IMR-90 (cell line): ENCODE measurements at regions not wholly inside any gene's neighbourhood (a gene's known extent, or its start where the extent isn't known, plus 50 kb on each side); places are given as distances from the start of the nearest gene placed in this dataset.

Experiments
- BHLHE40 ChIP-seq: fragments of 150-350 bp; IDR thresholded peaks from 2 replicates; pipeline ENCODE4 v1.6.1; 2016; ENCODE audit warnings: mild to moderate bottlenecking, low read depth, low read length
- CHD1 ChIP-seq: IDR thresholded peaks from 2 replicates; pipeline ENCODE4 v1.6.1; 2012; ENCODE audit warnings: low read depth, low read length, improper control_type of control experiment
- MAFK ChIP-seq: IDR thresholded peaks from 2 replicates; pipeline ENCODE4 v1.6.1; 2012; ENCODE audit warnings: low read depth, low read length, improper control_type of control experiment
- MAZ ChIP-seq: IDR thresholded peaks from 2 replicates; pipeline ENCODE4 v1.6.1; 2012; ENCODE audit warnings: low read depth, mild to moderate bottlenecking, low read length, improper control_type of control experiment, moderate library complexity, borderline replicate concordance
- MXI1 ChIP-seq: IDR thresholded peaks from 2 replicates; pipeline ENCODE4 v1.6.1; 2012; ENCODE audit warnings: low read depth, mild to moderate bottlenecking, low read length, moderate library complexity, borderline replicate concordance
- POLR2A ChIP-seq: IDR thresholded peaks from 2 replicates; pipeline ENCODE4 v1.6.1; 2012; ENCODE audit warnings: mild to moderate bottlenecking, low read depth, low read length
- RAD21 ChIP-seq: IDR thresholded peaks from 2 replicates; pipeline ENCODE4 v1.6.1; 2012; ENCODE audit warnings: low read length, improper control_type of control experiment
- RCOR1 ChIP-seq: IDR thresholded peaks from 2 replicates; pipeline ENCODE4 v1.6.1; 2012; ENCODE audit warnings: mild to moderate bottlenecking, low read length, improper control_type of control experiment; ENCODE audit not compliant: insufficient replicate concordance
- RFX5 ChIP-seq: IDR thresholded peaks from 2 replicates; pipeline ENCODE4 v1.8.0; 2012; ENCODE audit warnings: low read depth, mild to moderate bottlenecking, low read length, moderate library complexity
- SMC3 ChIP-seq: fragments of 150-350 bp; IDR thresholded peaks from 2 replicates; pipeline ENCODE4 v1.6.1; 2016; ENCODE audit warnings: low read depth, mild to moderate bottlenecking, antibody characterized with exemption, low read length, moderate library complexity
- TF ChIP-seq, protein P1 (sequence below): conservative IDR thresholded peaks from 2 replicates; pipeline ENCODE4 v1.5.1; 2012; ENCODE audit warnings: mild to moderate bottlenecking, low read depth, low read length, improper control_type of control experiment

DNA sequence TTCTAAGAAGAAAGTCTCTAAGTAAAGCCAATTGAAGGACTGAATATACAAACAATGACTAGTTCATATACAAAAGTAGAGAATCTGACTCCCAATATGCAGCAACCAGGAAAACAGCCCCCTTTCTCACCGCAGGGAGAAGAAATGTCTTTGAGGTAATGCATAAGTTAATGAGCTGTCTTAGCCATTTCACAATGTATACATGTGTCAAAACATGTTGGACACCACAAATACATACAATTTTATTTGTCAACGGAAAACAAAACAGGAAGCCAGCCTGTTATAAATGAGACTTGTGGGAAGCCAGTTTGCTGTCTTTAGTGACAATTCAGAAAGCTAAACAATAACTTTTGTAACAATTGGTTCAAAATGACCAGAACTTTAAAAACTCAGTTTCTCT lies 389.2 kb downstream of the CBLN2 start:
- TF ChIP-seq POLR2A (no peak), MAFK (no peak), MAZ (no peak), RAD21 (no peak), CHD1 (no peak), MXI1 (no peak), SMC3 (no peak), RCOR1 (no peak), RFX5 (no peak), BHLHE40 (no peak)
- TF ChIP-seq, protein P1, sequence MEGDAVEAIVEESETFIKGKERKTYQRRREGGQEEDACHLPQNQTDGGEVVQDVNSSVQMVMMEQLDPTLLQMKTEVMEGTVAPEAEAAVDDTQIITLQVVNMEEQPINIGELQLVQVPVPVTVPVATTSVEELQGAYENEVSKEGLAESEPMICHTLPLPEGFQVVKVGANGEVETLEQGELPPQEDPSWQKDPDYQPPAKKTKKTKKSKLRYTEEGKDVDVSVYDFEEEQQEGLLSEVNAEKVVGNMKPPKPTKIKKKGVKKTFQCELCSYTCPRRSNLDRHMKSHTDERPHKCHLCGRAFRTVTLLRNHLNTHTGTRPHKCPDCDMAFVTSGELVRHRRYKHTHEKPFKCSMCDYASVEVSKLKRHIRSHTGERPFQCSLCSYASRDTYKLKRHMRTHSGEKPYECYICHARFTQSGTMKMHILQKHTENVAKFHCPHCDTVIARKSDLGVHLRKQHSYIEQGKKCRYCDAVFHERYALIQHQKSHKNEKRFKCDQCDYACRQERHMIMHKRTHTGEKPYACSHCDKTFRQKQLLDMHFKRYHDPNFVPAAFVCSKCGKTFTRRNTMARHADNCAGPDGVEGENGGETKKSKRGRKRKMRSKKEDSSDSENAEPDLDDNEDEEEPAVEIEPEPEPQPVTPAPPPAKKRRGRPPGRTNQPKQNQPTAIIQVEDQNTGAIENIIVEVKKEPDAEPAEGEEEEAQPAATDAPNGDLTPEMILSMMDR, result no peak
